ENCODE measurements at regions not wholly inside any gene's neighbourhood (a gene's known extent, or its start where the extent isn't known, plus 50 kb on each side); places are given as distances from the start of the nearest gene placed in this dataset.

DNA sequence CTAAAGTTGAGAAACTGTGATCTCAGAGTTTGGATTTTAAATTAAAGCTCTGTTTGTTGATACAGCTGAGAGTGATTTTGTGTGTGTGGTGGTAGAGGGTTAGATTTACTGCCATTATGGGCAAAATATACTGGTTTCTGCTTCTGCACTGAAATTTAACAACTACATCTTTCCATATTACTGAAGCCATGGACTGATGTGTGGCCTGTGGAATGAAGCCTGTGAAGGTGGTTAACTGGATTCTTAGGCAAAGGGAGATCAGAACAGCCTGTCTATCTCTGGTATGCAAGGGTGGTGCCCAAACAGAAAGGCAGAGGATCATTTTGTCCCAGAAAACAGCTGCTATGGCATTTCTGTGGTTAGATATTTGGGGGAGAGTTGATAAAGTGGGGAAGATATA, 297.3 kb upstream of the THBS1 start:
- no peaks in the 10 kb centered on the region for H3F3A ChIP-seq (ENCODE audit: insufficient read depth)
- no peaks in the 10 kb centered on the region for H4K20me1 ChIP-seq (ENCODE audit: low read depth, low read length)
- no peaks in the 10 kb centered on the region for H3K79me2 ChIP-seq (ENCODE audit: insufficient read depth, low read length)
- no peak overlapping the region for H3K4me2 ChIP-seq (ENCODE audit: low read depth, low read length, poor library complexity, severe bottlenecking)
- TF ChIP-seq, protein P1, sequence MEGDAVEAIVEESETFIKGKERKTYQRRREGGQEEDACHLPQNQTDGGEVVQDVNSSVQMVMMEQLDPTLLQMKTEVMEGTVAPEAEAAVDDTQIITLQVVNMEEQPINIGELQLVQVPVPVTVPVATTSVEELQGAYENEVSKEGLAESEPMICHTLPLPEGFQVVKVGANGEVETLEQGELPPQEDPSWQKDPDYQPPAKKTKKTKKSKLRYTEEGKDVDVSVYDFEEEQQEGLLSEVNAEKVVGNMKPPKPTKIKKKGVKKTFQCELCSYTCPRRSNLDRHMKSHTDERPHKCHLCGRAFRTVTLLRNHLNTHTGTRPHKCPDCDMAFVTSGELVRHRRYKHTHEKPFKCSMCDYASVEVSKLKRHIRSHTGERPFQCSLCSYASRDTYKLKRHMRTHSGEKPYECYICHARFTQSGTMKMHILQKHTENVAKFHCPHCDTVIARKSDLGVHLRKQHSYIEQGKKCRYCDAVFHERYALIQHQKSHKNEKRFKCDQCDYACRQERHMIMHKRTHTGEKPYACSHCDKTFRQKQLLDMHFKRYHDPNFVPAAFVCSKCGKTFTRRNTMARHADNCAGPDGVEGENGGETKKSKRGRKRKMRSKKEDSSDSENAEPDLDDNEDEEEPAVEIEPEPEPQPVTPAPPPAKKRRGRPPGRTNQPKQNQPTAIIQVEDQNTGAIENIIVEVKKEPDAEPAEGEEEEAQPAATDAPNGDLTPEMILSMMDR (IDR thresholded peaks at IDR 0.05; ENCODE audit: insufficient read depth, low read length, poor library complexity, severe bottlenecking): no peak
- no peak overlapping the region for H3K4me3 ChIP-seq (ENCODE audit: insufficient read depth, low read length, poor library complexity, severe bottlenecking)
- H3K9me3 ChIP-seq (ENCODE audit: insufficient read depth, low read length): no peaks in the 10 kb centered on the region
- H3K9me2 ChIP-seq (replicated peaks; ENCODE audit: insufficient read depth, low read length): no peaks in the 10 kb centered on the region
- H3K27ac ChIP-seq (ENCODE audit: low read depth, low read length): no peak overlapping the region
- no peak overlapping the region for H2AFZ ChIP-seq (ENCODE audit: low read depth, low read length, severe bottlenecking)
- H3K9ac ChIP-seq (ENCODE audit: low read length): no peak overlapping the region
- H3K27me3 ChIP-seq (ENCODE audit: low read length): no peaks in the 10 kb centered on the region
- H3K36me3 ChIP-seq (ENCODE audit: low read length): no peaks in the 10 kb centered on the region

DNA sequence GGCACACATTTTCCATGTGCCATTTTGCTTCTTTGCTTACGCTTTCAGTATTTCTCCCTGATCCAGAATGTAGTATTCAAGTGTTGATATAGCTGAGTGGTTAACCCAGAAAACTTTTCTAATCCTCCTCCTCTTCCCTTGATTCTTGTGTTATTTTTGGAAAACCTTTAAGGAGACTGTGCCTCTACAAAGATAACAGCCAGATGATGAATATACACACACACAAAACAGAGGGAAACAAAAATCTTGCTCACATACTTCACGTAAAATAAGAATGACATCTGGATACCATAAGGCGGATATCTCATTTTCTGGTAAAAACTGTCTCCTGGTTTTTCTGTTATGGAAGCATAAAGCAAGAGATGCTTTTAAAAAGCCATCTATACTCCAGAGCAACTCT, 295.8 kb upstream of the THBS1 start:
- no peaks in the 10 kb centered on the region for H3K9me3 ChIP-seq (ENCODE audit: insufficient read depth, low read length)
- no peaks in the 10 kb centered on the region for H3K79me2 ChIP-seq (ENCODE audit: insufficient read depth, low read length)
- H3F3A ChIP-seq (ENCODE audit: insufficient read depth): no peaks in the 10 kb centered on the region
- no peak overlapping the region for H3K4me3 ChIP-seq (ENCODE audit: insufficient read depth, low read length, poor library complexity, severe bottlenecking)
- H3K4me2 ChIP-seq (ENCODE audit: low read depth, low read length, poor library complexity, severe bottlenecking): no peak overlapping the region
- no peak overlapping the region for H3K9ac ChIP-seq (ENCODE audit: low read length)
- no peaks in the 10 kb centered on the region for H3K36me3 ChIP-seq (ENCODE audit: low read length)
- no peaks in the 10 kb centered on the region for H3K27me3 ChIP-seq (ENCODE audit: low read length)
- H2AFZ ChIP-seq (ENCODE audit: low read depth, low read length, severe bottlenecking): no peak overlapping the region
- no peak for TF ChIP-seq EZH2phosphoT487 (conservative IDR thresholded peaks at IDR 0.05; ENCODE audit: low read length)
- TF ChIP-seq, protein P1 (IDR thresholded peaks at IDR 0.05; ENCODE audit: insufficient read depth, low read length, poor library complexity, severe bottlenecking): no peak
- no peak overlapping the region for H3K27ac ChIP-seq (ENCODE audit: low read depth, low read length)
- no peaks in the 10 kb centered on the region for H3K9me2 ChIP-seq (replicated peaks; ENCODE audit: insufficient read depth, low read length)
- no peaks in the 10 kb centered on the region for H4K20me1 ChIP-seq (ENCODE audit: low read depth, low read length)

DNA sequence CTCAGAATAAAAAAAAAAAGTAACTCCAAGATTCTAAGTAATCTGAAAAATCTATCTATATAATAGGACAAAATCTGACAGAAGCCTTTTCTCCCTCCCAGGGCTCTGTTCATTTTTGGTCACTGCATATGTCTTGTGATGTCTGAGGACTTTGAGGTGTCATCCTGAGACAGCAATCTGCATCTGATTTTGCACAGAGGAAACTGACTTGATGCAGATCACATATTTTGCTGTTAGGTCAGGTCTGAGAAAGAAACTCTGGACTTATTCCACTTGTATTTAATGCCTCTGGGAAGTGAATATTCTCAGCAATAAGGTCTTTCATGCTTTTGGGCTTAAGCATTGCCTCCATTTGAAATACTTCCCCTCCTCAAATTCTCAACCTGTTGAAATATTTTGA, 295.2 kb upstream of the THBS1 start:
- Histone ChIP-seq H3F3A (ENCODE audit: insufficient read depth) (no peaks in the 10 kb centered on the region), H3K36me3 (ENCODE audit: low read length) (no peaks in the 10 kb centered on the region), H4K20me1 (ENCODE audit: low read depth, low read length) (no peaks in the 10 kb centered on the region), H2AFZ (ENCODE audit: low read depth, low read length, severe bottlenecking) (no peak overlapping the region), H3K27ac (ENCODE audit: low read depth, low read length) (no peak overlapping the region), H3K9me2 (replicated peaks; ENCODE audit: insufficient read depth, low read length) (no peaks in the 10 kb centered on the region), H3K4me3 (ENCODE audit: insufficient read depth, low read length, poor library complexity, severe bottlenecking) (no peak overlapping the region), H3K9ac (ENCODE audit: low read length) (no peak overlapping the region), H3K27me3 (ENCODE audit: low read length) (no peaks in the 10 kb centered on the region), H3K9me3 (ENCODE audit: insufficient read depth, low read length) (no peaks in the 10 kb centered on the region), H3K4me2 (ENCODE audit: low read depth, low read length, poor library complexity, severe bottlenecking) (no peak overlapping the region), H3K79me2 (ENCODE audit: insufficient read depth, low read length) (no peaks in the 10 kb centered on the region)
- TF ChIP-seq, protein P1 (IDR thresholded peaks at IDR 0.05; ENCODE audit: insufficient read depth, low read length, poor library complexity, severe bottlenecking): no peak
- TF ChIP-seq EZH2phosphoT487 (conservative IDR thresholded peaks at IDR 0.05; ENCODE audit: low read length): no peak

DNA sequence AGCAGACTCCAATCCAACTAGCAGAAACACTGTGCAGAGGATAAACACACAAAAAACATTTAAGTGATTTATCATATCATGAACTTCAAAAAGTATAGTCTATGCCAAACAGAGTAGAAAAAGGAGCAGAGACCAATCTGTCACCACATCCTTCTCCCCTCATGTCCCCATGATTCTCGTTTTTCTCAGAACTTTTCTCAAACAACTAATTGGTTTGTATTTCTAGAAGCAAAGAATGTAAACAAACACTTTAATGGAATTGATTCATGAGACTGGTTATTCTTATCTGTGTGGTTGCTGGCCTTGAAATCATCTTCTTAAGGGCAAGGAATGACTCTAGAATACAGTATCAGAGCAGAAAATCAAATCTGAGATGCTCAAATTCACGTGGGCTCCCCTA, 294.2 kb upstream of the THBS1 start:
- no peaks in the 10 kb centered on the region for H3K36me3 ChIP-seq (ENCODE audit: low read length)
- H3K4me3 ChIP-seq (ENCODE audit: insufficient read depth, low read length, poor library complexity, severe bottlenecking): no peak overlapping the region
- no peak overlapping the region for H2AFZ ChIP-seq (ENCODE audit: low read depth, low read length, severe bottlenecking)
- no peak overlapping the region for H3K27ac ChIP-seq (ENCODE audit: low read depth, low read length)
- H3K9me3 ChIP-seq (ENCODE audit: insufficient read depth, low read length): no peaks in the 10 kb centered on the region
- no peak for TF ChIP-seq EZH2phosphoT487 (conservative IDR thresholded peaks at IDR 0.05; ENCODE audit: low read length)
- TF ChIP-seq, protein P1 (IDR thresholded peaks at IDR 0.05; ENCODE audit: insufficient read depth, low read length, poor library complexity, severe bottlenecking): no peak
- H3F3A ChIP-seq (ENCODE audit: insufficient read depth): no peaks in the 10 kb centered on the region
- H3K27me3 ChIP-seq (ENCODE audit: low read length): no peaks in the 10 kb centered on the region
- no peak overlapping the region for H3K4me2 ChIP-seq (ENCODE audit: low read depth, low read length, poor library complexity, severe bottlenecking)
- no peak overlapping the region for H3K9ac ChIP-seq (ENCODE audit: low read length)
- H4K20me1 ChIP-seq (ENCODE audit: low read depth, low read length): no peaks in the 10 kb centered on the region
- no peaks in the 10 kb centered on the region for H3K79me2 ChIP-seq (ENCODE audit: insufficient read depth, low read length)
- H3K9me2 ChIP-seq (replicated peaks; ENCODE audit: insufficient read depth, low read length): no peaks in the 10 kb centered on the region

All from SU-DHL-6 (cell line).